ENCODE measurements at regions not wholly inside any gene's neighbourhood (a gene's known extent, or its start where the extent isn't known, plus 50 kb on each side); places are given as distances from the start of the nearest gene placed in this dataset.

GRCh38 chr4:66777097-66777496 lies 768.2 kb downstream of the CENPC start:
- WGBS, 2 donors (ENCODE audit: low coverage in 1 of 2), result 32 to 35% methylated on average over 2 of the region's 2 CpGs
- Histone ChIP-seq H3K36me3 (no peaks in the 10 kb centered on the region), H3K27me3 (no peaks in the 10 kb centered on the region), H3K4me3 (no peak overlapping the region), H3K9me3 (no peaks in the 10 kb centered on the region), H3K27ac (no peak overlapping the region), H3K4me1 (no peaks in the 10 kb centered on the region)
- in situ Hi-C loops (cut with MboI; ENCODE audit: low pct_ligation_motif_present in 1 of 4, low pct_unique_long_range_greater_than_20kb in 1 of 4, low sequenced_read_pairs in 3 of 4) (no loop called here), intact Hi-C loops (cut with DNase I; ENCODE audit: low total_unique reads) (no loop called here)
- TF ChIP-seq EP300 (IDR thresholded peaks at IDR 0.05; ENCODE audit: low read depth), result no peak
- no peak for TF ChIP-seq CTCF (IDR thresholded peaks at IDR 0.05)
- DNase-seq, result no peak

- H3K27me3 ChIP-seq, result no peaks in the 10 kb centered on the region
- 33 to 34% methylated on average over 4 of the region's 4 CpGs for WGBS, 2 donors (ENCODE audit: low coverage in 1 of 2)
- no peaks in the 10 kb centered on the region for H3K36me3 ChIP-seq
- no peak overlapping the region for H3K27ac ChIP-seq
- intact Hi-C loops (cut with DNase I; ENCODE audit: low total_unique reads) (no loop called here), in situ Hi-C loops (cut with MboI; ENCODE audit: low pct_ligation_motif_present in 1 of 4, low pct_unique_long_range_greater_than_20kb in 1 of 4, low sequenced_read_pairs in 3 of 4) (no loop called here)
- no peak overlapping the region for H3K4me3 ChIP-seq
- no peaks in the 10 kb centered on the region for H3K9me3 ChIP-seq
- TF ChIP-seq POLR2AphosphoS5 (IDR thresholded peaks at IDR 0.05) (no peak), CTCF (IDR thresholded peaks at IDR 0.05) (no peak), EP300 (IDR thresholded peaks at IDR 0.05; ENCODE audit: low read depth) (no peak), POLR2A (IDR thresholded peaks at IDR 0.05) (no peak)
- H3K4me1 ChIP-seq, result no peaks in the 10 kb centered on the region
- no peak for DNase-seq
These were observed 775.9 kb downstream of the CENPC start for GRCh38 chr4:66769441-66769840.

GRCh38 chr4:66767442-66767841 lies 777.9 kb downstream of the CENPC start:
- H3K36me3 ChIP-seq, result no peaks in the 10 kb centered on the region
- WGBS, 2 donors (ENCODE audit: low coverage in 1 of 2), result 57 to 68% methylated on average over 1 of the region's 1 CpG
- H3K27ac ChIP-seq, result no peak overlapping the region
- TF ChIP-seq POLR2AphosphoS5 (IDR thresholded peaks at IDR 0.05) (no peak), POLR2A (IDR thresholded peaks at IDR 0.05) (no peak), EP300 (IDR thresholded peaks at IDR 0.05; ENCODE audit: low read depth) (no peak), CTCF (IDR thresholded peaks at IDR 0.05) (no peak)
- H3K4me1 ChIP-seq, result no peaks in the 10 kb centered on the region
- H3K4me3 ChIP-seq, result no peak overlapping the region
- no peaks in the 10 kb centered on the region for H3K27me3 ChIP-seq
- intact Hi-C loops (cut with DNase I; ENCODE audit: low total_unique reads) (no loop called here), in situ Hi-C loops (cut with MboI; ENCODE audit: low pct_ligation_motif_present in 1 of 4, low pct_unique_long_range_greater_than_20kb in 1 of 4, low sequenced_read_pairs in 3 of 4) (no loop called here)
- no peak for DNase-seq
- H3K9me3 ChIP-seq, result no peaks in the 10 kb centered on the region

GRCh38 chr4:66766557-66766956 lies 778.7 kb downstream of the CENPC start:
- Histone ChIP-seq H3K27me3 (no peaks in the 10 kb centered on the region), H3K36me3 (no peaks in the 10 kb centered on the region), H3K27ac (no peak overlapping the region), H3K4me1 (no peaks in the 10 kb centered on the region), H3K9me3 (no peaks in the 10 kb centered on the region), H3K4me3 (no peak overlapping the region)
- 75% methylated on average over 1 of the region's 1 CpG; no CpG with 5 or more reads in 1 of the 2 donors for WGBS, 2 donors (ENCODE audit: low coverage in 1 of 2)
- TF ChIP-seq CTCF (IDR thresholded peaks at IDR 0.05), result no peak
- no peak for TF ChIP-seq EP300 (IDR thresholded peaks at IDR 0.05; ENCODE audit: low read depth)
- no peak for TF ChIP-seq POLR2AphosphoS5 (IDR thresholded peaks at IDR 0.05)
- no peak for TF ChIP-seq POLR2A (IDR thresholded peaks at IDR 0.05)
- intact Hi-C loops (cut with DNase I; ENCODE audit: low total_unique reads) (no loop called here), in situ Hi-C loops (cut with MboI; ENCODE audit: low pct_ligation_motif_present in 1 of 4, low pct_unique_long_range_greater_than_20kb in 1 of 4, low sequenced_read_pairs in 3 of 4) (no loop called here)
- DNase-seq, result no peak
